Mesothelial cell of epicardium (in vitro differentiated cells): ENCODE measurements at regions not wholly inside any gene's neighbourhood (a gene's known extent, or its start where the extent isn't known, plus 50 kb on each side); places are given as distances from the start of the nearest gene placed in this dataset.
"Not testable (repeated sequence)": the region's sequence is repeated elsewhere in the genome, so short reads cannot be mapped to it uniquely, and the experiment has no call there.

ENCODE experiments used
- DNase-seq, 2 experiments: peaks; one replicate each; pipeline ENCODE4 v3.0.0; 2021; ENCODE audit warnings: low spot score in 2 of 2; ENCODE audit not compliant: unreplicated experiment in 2 of 2
- H3K27ac Mint-ChIP-seq: 2 replicates; pipeline ENCODE4 v1.8.0; 2021; ENCODE audit warnings: mixed read lengths
- H3K27me3 Mint-ChIP-seq: 2 replicates; pipeline ENCODE4 v1.8.0; 2021; ENCODE audit warnings: low read depth, mixed read lengths
- H3K36me3 Mint-ChIP-seq: 2 replicates; pipeline ENCODE4 v1.8.0; 2021; ENCODE audit warnings: mixed read lengths
- H3K4me1 Mint-ChIP-seq: 2 replicates; pipeline ENCODE4 v1.8.0; 2021; ENCODE audit warnings: mixed read lengths
- H3K4me3 Mint-ChIP-seq: 2 replicates; pipeline ENCODE4 v1.8.0; 2021; ENCODE audit warnings: mild to moderate bottlenecking, moderate library complexity, mixed read lengths
- H3K9me3 Mint-ChIP-seq: 2 replicates; pipeline ENCODE4 v1.8.0; 2021; ENCODE audit warnings: mixed read lengths
- CTCF ChIP-seq: fragments of 200-600 bp; sonication (generic); IDR thresholded peaks from one replicate; pipeline ENCODE4 v1.5.0; 2021; ENCODE audit warnings: antibody characterized with exemption; ENCODE audit not compliant: unreplicated experiment

GRCh38 chrX:80929251-80929650, 119.6 kb upstream of the BRWD3 start:
- Mint-ChIP-seq H3K4me3 (no peak overlapping the region), H3K27ac (no peak overlapping the region), H3K27me3 (no peaks in the 10 kb centered on the region), H3K9me3 (peaks cover 62% of the 10 kb centered on the region), H3K36me3 (no peaks in the 10 kb centered on the region), H3K4me1 (no peaks in the 10 kb centered on the region)
- no peak for TF ChIP-seq CTCF
- DNase-seq, result no peak

- H3K27me3 Mint-ChIP-seq, result no peaks in the 10 kb centered on the region
These were observed 108.2 kb upstream of the BRWD3 start for GRCh38 chrX:80917919-80918318.

GRCh38 chrX:80912351-80912750, 102.7 kb upstream of the BRWD3 start:
- H3K27me3 Mint-ChIP-seq, H3K4me3 Mint-ChIP-seq, H3K4me1 Mint-ChIP-seq, DNase-seq, H3K36me3 Mint-ChIP-seq, H3K27ac Mint-ChIP-seq: not testable (repeated sequence)
- H3K9me3 Mint-ChIP-seq, result peaks cover 82% of the 10 kb centered on the region

More at GRCh38 chrX:80917919-80918318, 108.2 kb upstream of the BRWD3 start:
- Mint-ChIP-seq H3K36me3 (no peaks in the 10 kb centered on the region), H3K27ac (no peak overlapping the region), H3K4me1 (no peaks in the 10 kb centered on the region), H3K4me3 (no peak overlapping the region), H3K9me3 (peaks cover 74% of the 10 kb centered on the region)
- TF ChIP-seq CTCF, result no peak
- DNase-seq, result no peak

- H3K4me1 Mint-ChIP-seq, result no peaks in the 10 kb centered on the region
- no peaks in the 10 kb centered on the region for H3K27me3 Mint-ChIP-seq
- H3K4me3 Mint-ChIP-seq, result no peak overlapping the region
- TF ChIP-seq CTCF, result no peak
- H3K27ac Mint-ChIP-seq, result no peak overlapping the region
- no peak for DNase-seq
- H3K36me3 Mint-ChIP-seq, result no peaks in the 10 kb centered on the region
- peaks cover 6% of the 10 kb centered on the region for H3K9me3 Mint-ChIP-seq
These were observed 70.2 kb upstream of the BRWD3 start for GRCh38 chrX:80879916-80880315.

DNA sequence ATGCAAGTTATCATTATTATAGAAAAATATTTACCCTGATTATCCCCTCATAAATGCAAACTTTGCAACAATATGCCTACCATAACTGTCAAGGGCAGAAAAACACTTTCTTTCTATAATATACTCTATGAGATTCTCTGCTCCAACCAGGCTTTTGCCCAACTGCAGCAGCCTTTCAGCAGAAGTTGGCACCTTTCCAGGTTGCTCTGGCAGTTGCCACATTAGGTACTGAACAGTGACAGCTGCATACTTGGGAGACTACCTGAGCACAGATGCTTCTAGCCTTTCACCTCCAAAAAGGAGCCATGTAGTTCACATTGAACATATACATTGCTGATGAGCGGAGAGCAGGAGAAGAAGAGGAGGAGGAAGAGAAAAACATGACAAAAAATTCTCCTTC, 69.5 kb upstream of the BRWD3 start:
- no peak overlapping the region for H3K27ac Mint-ChIP-seq
- DNase-seq, result no peak
- no peaks in the 10 kb centered on the region for H3K27me3 Mint-ChIP-seq
- H3K4me1 Mint-ChIP-seq, result no peaks in the 10 kb centered on the region
- H3K9me3 Mint-ChIP-seq, result no peaks in the 10 kb centered on the region
- H3K36me3 Mint-ChIP-seq, result no peaks in the 10 kb centered on the region
- TF ChIP-seq CTCF, result no peak
- H3K4me3 Mint-ChIP-seq, result no peak overlapping the region

DNA sequence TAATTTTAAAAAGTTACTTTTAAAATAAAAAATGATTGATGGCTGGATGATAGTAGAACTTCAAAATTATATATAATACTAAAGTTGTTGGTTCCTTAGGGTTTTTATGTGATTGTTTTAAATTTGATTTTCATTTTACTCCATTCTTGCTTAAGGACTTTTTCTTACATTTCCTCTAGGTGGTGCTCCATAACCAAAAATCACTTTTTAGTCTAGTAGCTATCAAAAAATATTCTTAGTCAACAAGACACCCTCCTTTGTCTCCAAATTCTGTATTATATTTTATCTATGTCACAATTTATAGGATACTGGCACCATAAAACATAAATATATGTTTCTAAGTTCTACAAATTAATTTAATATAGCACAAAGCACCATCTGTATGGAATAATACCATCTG, 67.2 kb upstream of the BRWD3 start:
- H3K27ac Mint-ChIP-seq, result no peak overlapping the region
- TF ChIP-seq CTCF, result peak; percentile 49
- no peaks in the 10 kb centered on the region for H3K36me3 Mint-ChIP-seq
- H3K4me1 Mint-ChIP-seq, result no peaks in the 10 kb centered on the region
- H3K9me3 Mint-ChIP-seq, result peaks cover 10% of the 10 kb centered on the region
- H3K4me3 Mint-ChIP-seq, result no peak overlapping the region
- no peak for DNase-seq
- H3K27me3 Mint-ChIP-seq, result no peaks in the 10 kb centered on the region
